ENCODE measurements at regions not wholly inside any gene's neighbourhood (a gene's known extent, or its start where the extent isn't known, plus 50 kb on each side); places are given as distances from the start of the nearest gene placed in this dataset.
"Not testable (repeated sequence)": the region's sequence is repeated elsewhere in the genome, so short reads cannot be mapped to it uniquely, and the experiment has no call there.

DNA sequence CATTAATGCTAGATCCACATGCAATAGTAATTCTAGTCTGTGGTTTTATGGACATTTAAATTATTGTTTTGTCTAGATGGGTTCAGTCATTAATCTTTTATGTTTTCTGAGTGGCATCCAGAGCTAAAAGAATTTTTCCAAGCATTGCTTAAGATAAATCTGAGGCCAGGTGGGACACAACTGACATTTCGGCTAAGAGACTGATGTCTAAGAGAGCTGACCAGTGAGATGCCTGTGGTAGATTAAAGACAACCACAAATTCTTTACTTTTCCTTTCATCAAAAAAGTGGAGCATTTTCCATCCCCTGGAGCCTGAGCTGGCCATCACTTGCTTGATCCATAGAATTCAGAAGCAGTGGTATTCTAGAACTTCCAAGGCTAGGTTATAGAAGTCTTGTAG lies 182.2 kb downstream of the NRP2 start:
- no peak for DNase-seq

GRCh38 chr2:205862761-205863160 lies 180.5 kb downstream of the NRP2 start:
- DNase-seq = not testable (repeated sequence)

GRCh38 chr2:205860885-205861284 lies 178.6 kb downstream of the NRP2 start:
- DNase-seq = no peak

GRCh38 chr2:205860181-205860580 lies 177.9 kb downstream of the NRP2 start:
- DNase-seq = no peak

DNA sequence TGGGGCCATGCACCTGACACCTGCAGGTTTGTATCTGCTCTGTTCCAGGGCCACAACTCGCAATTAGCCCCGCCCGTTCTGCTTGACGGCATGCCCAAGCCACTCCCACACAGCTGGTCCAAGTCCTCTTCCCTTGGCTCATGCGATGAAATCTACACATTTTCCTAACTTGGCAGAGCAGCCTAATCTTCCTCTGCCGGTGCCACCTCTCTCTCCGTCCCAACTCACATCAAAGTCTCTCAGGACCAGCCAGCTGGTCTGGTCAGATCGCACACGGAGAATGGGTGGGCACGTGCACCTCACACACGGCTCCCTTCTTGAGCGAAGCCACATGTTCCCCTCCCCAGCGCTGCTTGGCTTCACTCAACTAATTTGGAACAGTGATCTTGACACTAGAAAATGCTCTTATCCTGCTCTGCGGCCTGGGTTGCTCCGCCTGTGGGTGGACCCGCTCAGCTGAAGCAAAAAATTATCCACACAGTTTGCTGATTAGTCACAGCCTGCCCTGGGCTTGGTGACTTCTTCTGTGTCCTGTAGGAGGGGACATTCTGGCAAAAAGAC lies 176.7 kb downstream of the NRP2 start:
- DNase-seq = no peak

DNA sequence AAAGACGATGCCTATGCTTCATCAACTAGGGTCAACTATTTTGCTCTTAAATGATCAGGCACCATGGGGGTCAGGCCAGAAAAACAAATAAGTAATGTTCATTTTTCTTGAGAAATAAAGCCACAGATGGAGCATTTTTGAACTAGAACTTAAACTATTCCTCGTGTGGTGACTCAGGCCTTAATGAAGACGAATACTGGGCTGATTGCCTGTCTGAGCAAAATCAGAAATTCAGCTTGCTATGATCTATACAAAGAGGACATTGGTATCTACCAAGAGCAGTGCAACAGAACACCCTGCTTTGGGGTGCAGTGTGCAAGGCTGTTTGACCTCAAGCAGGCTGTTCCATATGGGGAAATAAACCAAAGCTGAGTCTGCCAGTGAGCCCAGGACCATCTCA lies 176.0 kb downstream of the NRP2 start:
- no peak for DNase-seq

DNA sequence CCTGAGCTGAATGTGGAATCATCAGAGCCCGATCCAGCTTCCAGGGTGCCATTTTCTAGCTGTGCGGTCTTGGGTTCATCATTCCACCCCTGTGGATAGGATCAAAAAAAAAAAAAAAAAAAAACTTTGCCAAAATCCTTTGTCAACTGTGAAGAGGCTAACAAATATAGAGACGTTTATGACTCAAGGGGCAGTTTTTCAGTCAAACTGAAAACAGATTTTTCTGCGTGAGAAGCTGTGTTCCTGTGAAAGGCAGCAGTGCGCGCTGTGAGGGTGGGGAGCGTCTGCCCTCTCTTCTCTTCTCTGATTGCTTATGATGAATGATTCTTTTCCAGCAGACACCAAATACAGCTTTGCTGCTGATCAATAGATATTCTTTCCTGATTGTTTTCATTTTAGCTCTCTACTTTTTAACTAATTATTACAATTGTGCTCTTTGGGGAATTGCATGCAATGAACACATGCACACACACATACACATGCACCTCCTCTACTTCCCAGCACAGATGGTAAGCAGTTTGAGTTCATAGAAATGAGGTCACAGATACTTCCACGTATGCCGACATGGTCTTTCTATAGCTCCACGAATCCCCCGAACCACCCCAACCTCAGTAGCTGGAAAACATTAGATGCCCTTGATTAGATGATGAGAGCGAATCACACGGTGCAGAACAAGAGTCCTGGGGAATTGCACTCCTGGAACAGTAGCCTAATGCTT lies 175.4 kb downstream of the NRP2 start:
- DNase-seq = no peak

DNA sequence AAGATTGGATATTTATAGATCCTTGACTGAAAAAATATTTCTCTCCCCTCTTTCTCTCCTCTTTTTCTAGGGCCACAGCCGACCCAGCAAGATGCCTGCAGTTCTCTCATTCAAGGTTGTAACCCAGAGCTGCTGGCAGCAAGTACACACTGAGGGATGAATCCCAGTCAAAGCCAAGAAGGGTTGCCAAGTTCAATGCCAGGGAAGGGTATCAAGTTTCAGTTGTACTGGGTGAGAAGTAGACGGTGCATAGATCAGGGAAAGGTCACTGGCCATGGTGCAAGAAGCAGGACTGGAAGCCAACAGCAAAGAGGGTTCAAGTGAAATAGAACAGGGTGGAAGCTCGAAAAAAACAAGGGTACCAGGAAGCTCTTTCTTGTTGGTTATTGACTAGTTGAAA lies 170.2 kb downstream of the NRP2 start:
- no peak for DNase-seq

- DNase-seq = no peak
Observed at GRCh38 chr2:205850611-205851010, 168.3 kb downstream of the NRP2 start.

DNA sequence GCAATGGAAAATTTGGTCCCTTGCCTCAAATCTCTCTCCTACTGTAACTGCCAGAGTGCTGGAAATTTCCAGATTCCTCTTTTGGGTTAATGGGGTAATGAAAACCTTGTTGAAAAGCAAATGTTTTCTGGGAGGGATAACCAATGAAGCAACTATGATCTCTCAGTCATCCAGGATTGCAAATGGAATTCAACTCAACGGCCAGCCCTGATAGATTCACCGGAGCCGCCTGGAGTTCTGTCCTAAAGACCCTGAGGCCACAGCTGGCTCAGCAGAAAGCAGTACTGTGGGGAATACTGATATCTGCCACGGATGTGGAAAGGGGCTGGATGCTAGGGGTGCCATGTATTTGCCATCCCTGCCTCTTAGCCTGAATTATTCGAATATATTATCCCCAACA lies 167.8 kb downstream of the NRP2 start:
- DNase-seq = no peak

GRCh38 chr2:205849136-205849535 lies 166.8 kb downstream of the NRP2 start:
- DNase-seq = no peak

DNA sequence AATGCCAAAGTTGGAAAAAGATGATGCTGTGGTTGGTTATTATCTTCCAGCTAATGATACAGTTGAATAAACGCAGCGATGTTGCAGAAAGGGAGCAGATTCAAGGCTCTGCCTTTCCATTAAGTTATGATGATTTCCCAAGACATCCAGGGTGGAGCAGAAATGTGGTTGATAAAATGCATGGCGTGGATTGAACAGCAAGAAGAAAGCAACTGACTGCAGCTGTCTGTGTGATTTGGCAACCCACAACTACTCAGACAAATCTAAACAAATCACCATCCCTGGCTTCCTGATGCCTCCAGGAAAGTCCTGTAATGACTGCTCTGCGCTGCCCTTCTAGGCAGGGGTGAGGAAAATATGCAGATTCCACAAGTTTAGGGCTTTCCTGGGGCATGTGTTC lies 166.3 kb downstream of the NRP2 start:
- DNase-seq = no peak

All from inflammatory macrophage treated with lipopolysaccharide for 1 hour (primary cell).